Osteoblast (primary cell): ENCODE measurements at regions not wholly inside any gene's neighbourhood (a gene's known extent, or its start where the extent isn't known, plus 50 kb on each side); places are given as distances from the start of the nearest gene placed in this dataset.
"Not testable (repeated sequence)": the region's sequence is repeated elsewhere in the genome, so short reads cannot be mapped to it uniquely, and the experiment has no call there.

Experiments used
- DNase-seq: peaks from one replicate; pipeline ENCODE4 v3.0.0; 2011; ENCODE audit warnings: low spot score, mixed read lengths; ENCODE audit not compliant: insufficient read length; ENCODE audit errors: missing footprints
- H2AFZ ChIP-seq: 2 replicates; pipeline ENCODE4 v1.6.0; 2011; ENCODE audit warnings: mild to moderate bottlenecking, low read length
- H3K27ac ChIP-seq: 2 replicates; pipeline ENCODE4 v1.5.1; 2011; ENCODE audit warnings: mild to moderate bottlenecking, low read depth, low read length, moderate library complexity
- H3K27me3 ChIP-seq: 2 replicates; pipeline ENCODE4 v1.6.0; 2012; ENCODE audit warnings: mild to moderate bottlenecking, control low read depth, inconsistent platforms, low read length, moderate library complexity; ENCODE audit not compliant: insufficient read depth
- H3K36me3 ChIP-seq: 2 replicates; pipeline ENCODE4 v1.5.1; 2011; ENCODE audit warnings: mild to moderate bottlenecking, low read length, control low read depth, moderate library complexity; ENCODE audit not compliant: insufficient read depth
- H3K4me1 ChIP-seq: 2 replicates; pipeline ENCODE4 v1.5.1; 2011; ENCODE audit warnings: mild to moderate bottlenecking, low read length, control low read depth, moderate library complexity; ENCODE audit not compliant: insufficient read depth
- H3K4me2 ChIP-seq: 2 replicates; pipeline ENCODE4 v1.6.0; 2011; ENCODE audit warnings: mild to moderate bottlenecking, low read length; ENCODE audit not compliant: insufficient read depth
- H3K4me3 ChIP-seq: fragments of 200-600 bp; sonication (generic); 3 replicates; pipeline ENCODE4 v1.5.1; 2012; ENCODE audit warnings: mild to moderate bottlenecking, low read length, inconsistent platforms; ENCODE audit not compliant: insufficient read depth
- H3K79me2 ChIP-seq: 2 replicates; pipeline ENCODE4 v1.6.0; 2012; ENCODE audit warnings: mild to moderate bottlenecking, low read length, control low read depth, inconsistent platforms; ENCODE audit not compliant: insufficient read depth
- H3K9me3 ChIP-seq: 2 replicates; pipeline ENCODE4 v1.5.1; 2011; ENCODE audit warnings: low read depth, low read length, control low read depth
- H4K20me1 ChIP-seq: 2 replicates; pipeline ENCODE4 v1.6.0; 2012; ENCODE audit warnings: mild to moderate bottlenecking, low read length, control low read depth; ENCODE audit not compliant: insufficient read depth
- CTCF ChIP-seq: IDR thresholded peaks from 2 replicates; pipeline ENCODE4 v1.5.1; 2011; ENCODE audit warnings: mild to moderate bottlenecking, low read depth, low read length, moderate library complexity; ENCODE audit errors: extremely low read depth

GRCh38 chr2:113386780-113387433, 50.6 kb upstream of the ZNG1B start:
- DNase-seq, H2AFZ ChIP-seq, H3K4me3 ChIP-seq, H3K4me1 ChIP-seq, H3K9me3 ChIP-seq, H3K27ac ChIP-seq, H3K36me3 ChIP-seq, H4K20me1 ChIP-seq, H3K79me2 ChIP-seq, H3K4me2 ChIP-seq: not testable (repeated sequence)
- H3K27me3 ChIP-seq, result peaks cover 15% of the 10 kb centered on the region

GRCh38 chr2:113379621-113380020, 57.9 kb upstream of the ZNG1B start:
- not testable (repeated sequence) for H3K79me2 ChIP-seq, H4K20me1 ChIP-seq, DNase-seq, H2AFZ ChIP-seq, H3K4me3 ChIP-seq, H3K36me3 ChIP-seq, H3K4me1 ChIP-seq, H3K27ac ChIP-seq, H3K4me2 ChIP-seq, H3K9me3 ChIP-seq
- peaks cover 21% of the 10 kb centered on the region for H3K27me3 ChIP-seq

GRCh38 chr2:113376913-113377445, 60.5 kb upstream of the ZNG1B start:
- H4K20me1 ChIP-seq, result no peaks in the 10 kb centered on the region
- H2AFZ ChIP-seq, result no peak overlapping the region
- peaks cover 13% of the 10 kb centered on the region for H3K27me3 ChIP-seq
- no peak overlapping the region for H3K4me3 ChIP-seq
- DNase-seq, result no peak
- no peak for TF ChIP-seq CTCF
- no peaks in the 10 kb centered on the region for H3K79me2 ChIP-seq
- H3K9me3 ChIP-seq, result no peaks in the 10 kb centered on the region
- H3K4me2 ChIP-seq, result no peak overlapping the region
- no peak overlapping the region for H3K27ac ChIP-seq
- H3K4me1 ChIP-seq, result no peaks in the 10 kb centered on the region
- no peaks in the 10 kb centered on the region for H3K36me3 ChIP-seq

GRCh38 chr2:113376253-113376912, 61.1 kb upstream of the ZNG1B start:
- Histone ChIP-seq H3K9me3 (no peaks in the 10 kb centered on the region), H2AFZ (no peak overlapping the region), H3K4me1 (no peaks in the 10 kb centered on the region), H4K20me1 (no peaks in the 10 kb centered on the region), H3K79me2 (no peaks in the 10 kb centered on the region), H3K36me3 (no peaks in the 10 kb centered on the region), H3K27me3 (peaks cover 13% of the 10 kb centered on the region), H3K4me2 (no peak overlapping the region), H3K27ac (no peak overlapping the region), H3K4me3 (no peak overlapping the region)
- DNase-seq, result no peak
- no peak for TF ChIP-seq CTCF

GRCh38 chr2:113374857-113375256, 62.6 kb upstream of the ZNG1B start:
- not testable (repeated sequence) for H3K4me2 ChIP-seq, H3K27ac ChIP-seq, H4K20me1 ChIP-seq, H3K79me2 ChIP-seq, H2AFZ ChIP-seq, H3K4me3 ChIP-seq, DNase-seq, H3K36me3 ChIP-seq, H3K4me1 ChIP-seq, H3K9me3 ChIP-seq
- H3K27me3 ChIP-seq, result peaks cover 13% of the 10 kb centered on the region

GRCh38 chr2:113372258-113372834, 65.1 kb upstream of the ZNG1B start:
- not testable (repeated sequence) for H2AFZ ChIP-seq, H3K4me2 ChIP-seq, DNase-seq, H3K36me3 ChIP-seq, H3K27me3 ChIP-seq, H3K4me1 ChIP-seq, H4K20me1 ChIP-seq, H3K79me2 ChIP-seq, H3K4me3 ChIP-seq, H3K27ac ChIP-seq, H3K9me3 ChIP-seq
